HL-60 (cell line): ENCODE measurements at regions not wholly inside any gene's neighbourhood (a gene's known extent, or its start where the extent isn't known, plus 50 kb on each side); places are given as distances from the start of the nearest gene placed in this dataset.

Experiments
- DNase-seq, 2 experiments: peaks; one replicate each; pipeline ENCODE4 v3.0.0-alpha.2; 2010 to 2020; ENCODE audit warnings: low read depth in 1 of 2, low spot score in 1 of 2
- H3K27ac ChIP-seq: fragments of 250-450 bp; sonication (Bioruptor Pico); replicated peaks from 2 replicates; pipeline ENCODE4 v1.5.1; 2020; ENCODE audit warnings: mild to moderate bottlenecking, moderate library complexity
- H3K27me3 ChIP-seq: fragments of 250-450 bp; sonication (Bioruptor Pico); 2 replicates; pipeline ENCODE4 v1.5.1; 2021; ENCODE audit warnings: mild to moderate bottlenecking, moderate library complexity; ENCODE audit not compliant: insufficient read depth, poor library complexity, severe bottlenecking
- H3K4me3 ChIP-seq: replicated peaks from 2 replicates; pipeline ENCODE4 v1.5.1; 2011; ENCODE audit warnings: mild to moderate bottlenecking, control low read depth, low read length; ENCODE audit not compliant: insufficient read depth
- CTCF ChIP-seq: IDR thresholded peaks from one replicate; pipeline ENCODE4 v1.5.1; 2011; ENCODE audit warnings: low read length, control low read depth, inconsistent platforms; ENCODE audit not compliant: insufficient read depth
- GABPA ChIP-seq: IDR thresholded peaks from 2 replicates; pipeline ENCODE4 v1.6.1; 2012; ENCODE audit warnings: low read depth
- POLR2AphosphoS5 ChIP-seq: IDR thresholded peaks from 2 replicates; pipeline ENCODE4 v1.6.1; 2012; ENCODE audit warnings: low read depth
- REST ChIP-seq: IDR thresholded peaks from 2 replicates; pipeline ENCODE4 v1.6.1; 2012; ENCODE audit warnings: low read depth; ENCODE audit not compliant: insufficient replicate concordance
- SPI1 ChIP-seq: IDR thresholded peaks from 2 replicates; pipeline ENCODE4 v1.6.1; 2012; ENCODE audit warnings: low read depth, mild to moderate bottlenecking, borderline replicate concordance

- H3K4me3 ChIP-seq, result no peak overlapping the region
- DNase-seq, result no peak
- H3K27me3 ChIP-seq, result no peaks in the 10 kb centered on the region
- H3K27ac ChIP-seq, result no peak overlapping the region
- TF ChIP-seq POLR2AphosphoS5, result no peak
- TF ChIP-seq SPI1, result no peak
These were observed 71.6 kb downstream of the ASCL1 start for GRCh38 chr12:103028881-103029639.

GRCh38 chr12:103036581-103037214 lies 79.2 kb downstream of the ASCL1 start:
- TF ChIP-seq GABPA, result no peak
- TF ChIP-seq CTCF, result no peak
- TF ChIP-seq POLR2AphosphoS5, result no peak
- TF ChIP-seq REST, result no peak
- TF ChIP-seq SPI1, result no peak
- no peaks in the 10 kb centered on the region for H3K27me3 ChIP-seq
- no peak for DNase-seq
- H3K27ac ChIP-seq, result no peak overlapping the region
- H3K4me3 ChIP-seq, result no peak overlapping the region

- no peak for DNase-seq
- H3K27me3 ChIP-seq, result peaks cover 3% of the 10 kb centered on the region
- TF ChIP-seq REST, result no peak
- no peak for TF ChIP-seq SPI1
- TF ChIP-seq CTCF, result no peak
- no peak for TF ChIP-seq GABPA
- TF ChIP-seq POLR2AphosphoS5, result no peak
- H3K4me3 ChIP-seq, result no peak overlapping the region
- H3K27ac ChIP-seq, result no peak overlapping the region
These were observed 86.3 kb downstream of the ASCL1 start for GRCh38 chr12:103043531-103044486.

- H3K27ac ChIP-seq, result no peak overlapping the region
- no peak overlapping the region for H3K4me3 ChIP-seq
- no peak for TF ChIP-seq SPI1
- TF ChIP-seq POLR2AphosphoS5, result no peak
- TF ChIP-seq GABPA, result no peak
- no peak for TF ChIP-seq CTCF
- TF ChIP-seq REST, result no peak
- peaks cover 3% of the 10 kb centered on the region for H3K27me3 ChIP-seq
- DNase-seq, result no peak
These were observed 88.7 kb downstream of the ASCL1 start for GRCh38 chr12:103046154-103046553.
